MCF 10A (cell line): ENCODE measurements at regions not wholly inside any gene's neighbourhood (a gene's known extent, or its start where the extent isn't known, plus 50 kb on each side); places are given as distances from the start of the nearest gene placed in this dataset.
"Not testable (repeated sequence)": the region's sequence is repeated elsewhere in the genome, so short reads cannot be mapped to it uniquely, and the experiment has no call there.

Experiments used
- BruUV-seq: library from RNA; stranded (reverse); fragments of 400-500 nt; replicated peaks from 2 replicates; lab custom pipeline; 2021; lab: Mats Ljungman, UMichigan
- CTCF ChIA-PET: fragments of 300-600 bp; sonication (Branson Sonifier 250); formaldehyde crosslinking; extraction: SDS; loops from one replicate; lab custom pipeline; 2021; ENCODE audit warnings: antibody characterized with exemption, inconsistent platforms; lab: Yijun Ruan, JAX
- POLR2A ChIA-PET: fragments of 300-600, 350-650 bp; sonication (Branson Sonifier 250); formaldehyde crosslinking; extraction: SDS; loops from one replicate; lab custom pipeline; 2020; ENCODE audit warnings: antibody characterized with exemption, inconsistent platforms; lab: Yijun Ruan, JAX
- DNase-seq: peaks from one replicate; pipeline ENCODE4 v3.0.0-alpha.2; 2018; ENCODE audit not compliant: unreplicated experiment
- H3K27ac Mint-ChIP-seq: one replicate; pipeline ENCODE4 v1.8.0; 2022; ENCODE audit warnings: mild to moderate bottlenecking, low read depth, mixed read lengths; ENCODE audit not compliant: unreplicated experiment
- H3K27me3 Mint-ChIP-seq: one replicate; pipeline ENCODE4 v1.8.0; 2022; ENCODE audit warnings: mixed read lengths; ENCODE audit not compliant: insufficient read depth, unreplicated experiment
- H3K36me3 Mint-ChIP-seq: one replicate; pipeline ENCODE4 v1.8.0; 2022; ENCODE audit warnings: mild to moderate bottlenecking, moderate library complexity, mixed read lengths; ENCODE audit not compliant: insufficient read depth, unreplicated experiment
- H3K4me1 Mint-ChIP-seq: one replicate; pipeline ENCODE4 v1.8.0; 2022; ENCODE audit warnings: mixed read lengths; ENCODE audit not compliant: insufficient read depth, unreplicated experiment
- H3K4me3 Mint-ChIP-seq: one replicate; pipeline ENCODE4 v1.8.0; 2022; ENCODE audit warnings: mild to moderate bottlenecking, moderate library complexity, mixed read lengths; ENCODE audit not compliant: unreplicated experiment
- H3K9me3 Mint-ChIP-seq: one replicate; pipeline ENCODE4 v1.8.0; 2022; ENCODE audit warnings: mixed read lengths; ENCODE audit not compliant: unreplicated experiment
- CTCF ChIP-seq: fragments of 200-600 bp; IDR thresholded peaks from one replicate; pipeline ENCODE4 v1.8.0; 2022; ENCODE audit warnings: antibody characterized with exemption, mild to moderate bottlenecking; ENCODE audit not compliant: unreplicated experiment
- intact Hi-C: fragments of 100-400 bp; cut with micrococcal nuclease; formaldehyde crosslinking; loops from 2 replicates; pipeline ENCODE4 v1.14.1; 2022

- Mint-ChIP-seq H3K36me3 (peaks cover 6% of the 10 kb centered on the region), H3K4me1 (peaks cover 36% of the 10 kb centered on the region), H3K9me3 (peaks cover 7% of the 10 kb centered on the region), H3K27me3 (no peaks in the 10 kb centered on the region), H3K4me3 (no peak overlapping the region), H3K27ac (peak overlapping the region; percentile 97)
- POLR2A ChIA-PET: no interaction called here
- TF ChIP-seq CTCF: no peak
- CTCF ChIA-PET: interaction anchor here (0.6 to 0.8 kb wide), 2 partner anchors 152 to 239 kb away, joined by 3 to 4 read pairs; no protein-coding TSS in a partner anchor
- intact Hi-C loops: no loop called here
- no peak for DNase-seq
- no TSS peak for BruUV-seq
These were observed 74.0 kb upstream of the ST8SIA6 start for GRCh38 chr10:17528306-17528862.

- peak overlapping the region; percentile 2 for H3K4me3 Mint-ChIP-seq
- CTCF ChIA-PET: interaction anchor here (0.6 to 1.3 kb wide), 4 partner anchors 14 to 381 kb away, joined by 3 to 4 read pairs (median 4); no protein-coding TSS in a partner anchor
- peaks cover 6% of the 10 kb centered on the region for H3K36me3 Mint-ChIP-seq
- peak; percentile 86 for DNase-seq
- BruUV-seq: no TSS peak
- peak overlapping the region; percentile 97 for H3K27ac Mint-ChIP-seq
- H3K9me3 Mint-ChIP-seq: peaks cover 7% of the 10 kb centered on the region
- intact Hi-C loops: no loop called here
- POLR2A ChIA-PET: interaction anchor here (1.2 to 1.5 kb wide), 3 partner anchors 15 to 116 kb away, joined by 3 read pairs; partner anchors contain the start of gene STAM
- TF ChIP-seq CTCF: no peak
- H3K27me3 Mint-ChIP-seq: no peaks in the 10 kb centered on the region
- peaks cover 36% of the 10 kb centered on the region for H3K4me1 Mint-ChIP-seq
These were observed 73.2 kb upstream of the ST8SIA6 start for GRCh38 chr10:17527514-17528146.

- BruUV-seq, intact Hi-C loops, H3K27me3 Mint-ChIP-seq, H3K36me3 Mint-ChIP-seq, H3K4me3 Mint-ChIP-seq, H3K9me3 Mint-ChIP-seq, DNase-seq: not testable (repeated sequence)
- ChIA-PET CTCF (interaction anchor here (0.6 to 1.3 kb wide), 7 partner anchors 9 to 236 kb away, joined by 3 to 5 read pairs (median 3); no protein-coding TSS in a partner anchor), POLR2A (interaction anchor here (1.2 to 1.9 kb wide), 4 partner anchors 9 to 117 kb away, joined by 3 to 5 read pairs (median 3); partner anchors contain the start of gene STAM)
- Mint-ChIP-seq H3K27ac (peak overlapping the region; percentile 97), H3K4me1 (peaks cover 36% of the 10 kb centered on the region)
These were observed 72.2 kb upstream of the ST8SIA6 start for GRCh38 chr10:17526571-17526970.

- Mint-ChIP-seq H3K4me1 (peaks cover 28% of the 10 kb centered on the region), H3K4me3 (no peak overlapping the region), H3K27me3 (no peaks in the 10 kb centered on the region), H3K27ac (no peak overlapping the region), H3K9me3 (peaks cover 7% of the 10 kb centered on the region), H3K36me3 (peaks cover 11% of the 10 kb centered on the region)
- CTCF ChIA-PET: interaction anchor here (0.6 to 0.7 kb wide), 2 partner anchors 42 to 680 kb away, joined by 3 to 4 read pairs; no protein-coding TSS in a partner anchor
- POLR2A ChIA-PET: no interaction called here
- no TSS peak for BruUV-seq
- no peak for DNase-seq
- intact Hi-C loops: no loop called here
- TF ChIP-seq CTCF: no peak
These were observed 69.5 kb upstream of the ST8SIA6 start for GRCh38 chr10:17523917-17524316.
